GM12873 (cell line): ENCODE measurements at regions not wholly inside any gene's neighbourhood (a gene's known extent, or its start where the extent isn't known, plus 50 kb on each side); places are given as distances from the start of the nearest gene placed in this dataset.

Experiments used
- CTCF ChIP-seq: IDR thresholded peaks from 2 replicates; pipeline ENCODE4 v1.5.1; 2012; ENCODE audit warnings: low read depth, mild to moderate bottlenecking, moderate library complexity, low read length, control low read depth; ENCODE audit not compliant: insufficient read depth; ENCODE audit errors: missing control alignments

- TF ChIP-seq CTCF, result no peak
Observed at GRCh38 chr12:89289720-89290119, 62.6 kb downstream of the DUSP6 start.

- TF ChIP-seq CTCF, result no peak
Observed at GRCh38 chr12:89288959-89289358, 63.3 kb downstream of the DUSP6 start.

- TF ChIP-seq CTCF, result no peak
Observed at GRCh38 chr12:89286501-89286900, 65.8 kb downstream of the DUSP6 start.

GRCh38 chr12:89281539-89281867, 70.8 kb downstream of the DUSP6 start:
- TF ChIP-seq CTCF, result no peak

GRCh38 chr12:89280833-89281538, 71.3 kb downstream of the DUSP6 start:
- no peak for TF ChIP-seq CTCF

GRCh38 chr12:89279499-89279898, 72.8 kb downstream of the DUSP6 start:
- no peak for TF ChIP-seq CTCF

GRCh38 chr12:89278862-89279261, 73.4 kb downstream of the DUSP6 start:
- TF ChIP-seq CTCF, result no peak
